22Rv1 (cell line): ENCODE measurements at regions not wholly inside any gene's neighbourhood (a gene's known extent, or its start where the extent isn't known, plus 50 kb on each side); places are given as distances from the start of the nearest gene placed in this dataset.

Experiments
- H3K27ac ChIP-seq: fragments of 450-650 bp; 2 replicates; pipeline ENCODE4 v1.5.1; 2017
- CTCF ChIP-seq: fragments of 450-650 bp; IDR thresholded peaks from 2 replicates; pipeline ENCODE4 v1.5.1; 2017; ENCODE audit warnings: mild to moderate bottlenecking
- ZFX ChIP-seq: fragments of 450-650 bp; IDR thresholded peaks from 2 replicates; pipeline ENCODE4 v1.6.1; 2017; ENCODE audit warnings: antibody characterized with exemption, borderline replicate concordance

- H3K27ac ChIP-seq = no peak overlapping the region
- TF ChIP-seq CTCF = no peak
- no peak for TF ChIP-seq ZFX
Measured at GRCh38 chr2:228545041-228545747, 363.7 kb upstream of the SPHKAP start.

GRCh38 chr2:228543117-228543516 is 361.6 kb upstream of the SPHKAP start:
- H3K27ac ChIP-seq = no peak overlapping the region
- TF ChIP-seq ZFX = no peak
- no peak for TF ChIP-seq CTCF

DNA sequence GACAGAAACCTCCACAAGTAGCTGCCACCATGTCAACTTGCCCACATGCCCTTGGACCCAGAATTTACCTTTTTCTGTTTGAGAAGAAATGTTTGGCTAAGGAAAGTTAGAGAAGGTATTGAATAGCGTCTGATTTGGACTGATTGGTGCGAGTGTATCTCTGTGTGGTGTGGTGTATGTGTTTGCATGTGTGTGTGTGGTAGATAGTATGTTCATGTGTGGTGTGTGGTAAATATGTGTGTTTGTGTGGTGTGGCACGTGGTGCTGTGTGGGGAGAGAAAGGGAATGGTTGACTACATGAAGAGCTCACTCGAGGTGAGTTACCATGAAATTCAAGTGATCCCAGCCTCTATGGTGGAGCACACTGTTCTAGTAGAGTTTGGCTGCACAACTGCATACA is 360.8 kb upstream of the SPHKAP start:
- TF ChIP-seq ZFX = no peak
- TF ChIP-seq CTCF = no peak
- H3K27ac ChIP-seq = no peak overlapping the region

- no peak overlapping the region for H3K27ac ChIP-seq
- TF ChIP-seq ZFX (no peak), CTCF (no peak)
Measured at GRCh38 chr2:228541789-228542188, 360.3 kb upstream of the SPHKAP start.

GRCh38 chr2:228540976-228541375 is 359.5 kb upstream of the SPHKAP start:
- TF ChIP-seq ZFX = no peak
- TF ChIP-seq CTCF = no peak
- no peak overlapping the region for H3K27ac ChIP-seq

DNA sequence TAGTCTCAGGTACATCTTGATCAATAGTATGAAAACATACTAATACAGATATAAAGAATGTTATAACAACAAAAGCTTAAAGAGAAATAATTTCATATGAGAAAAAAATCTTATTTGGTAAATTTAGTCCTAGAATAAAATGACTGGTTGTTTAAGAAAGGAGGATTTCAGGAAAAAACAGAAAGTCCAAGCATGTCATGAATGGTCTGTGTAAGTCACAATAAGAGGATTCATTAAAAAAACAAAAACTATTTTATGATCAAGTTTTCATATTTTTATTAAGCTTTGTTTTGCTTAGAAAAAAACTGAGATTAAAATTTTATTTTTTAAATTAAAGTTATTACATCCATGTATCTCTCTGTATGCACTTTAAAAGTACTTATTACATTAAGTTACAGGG is 353.9 kb upstream of the SPHKAP start:
- H3K27ac ChIP-seq = no peak overlapping the region
- TF ChIP-seq ZFX (no peak), CTCF (no peak)

DNA sequence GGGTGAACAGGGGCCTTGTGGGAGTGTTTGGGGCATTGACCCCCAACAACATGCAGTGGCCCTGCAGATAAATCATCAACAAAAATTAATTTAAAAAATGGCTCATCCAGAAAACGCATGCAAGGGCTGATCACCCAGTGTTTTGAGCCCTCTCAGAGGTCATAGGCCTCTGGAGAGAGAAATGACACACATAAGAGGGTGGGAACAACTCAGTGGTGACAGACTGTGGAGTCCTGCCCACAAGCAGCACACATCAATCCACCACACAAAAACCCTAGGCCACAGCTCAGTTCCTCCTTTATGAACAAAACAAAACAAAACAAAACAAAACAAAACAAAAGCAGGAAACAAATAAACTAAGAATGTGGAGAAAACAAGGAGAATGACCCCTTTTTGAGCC is 351.7 kb upstream of the SPHKAP start:
- no peak for TF ChIP-seq CTCF
- no peak for TF ChIP-seq ZFX
- no peak overlapping the region for H3K27ac ChIP-seq
